IPS-20b (cell line): ENCODE measurements at regions not wholly inside any gene's neighbourhood (a gene's known extent, or its start where the extent isn't known, plus 50 kb on each side); places are given as distances from the start of the nearest gene placed in this dataset.

Experiments used
- H3K27ac ChIP-seq: one replicate; pipeline ENCODE4 v1.5.1; 2013; ENCODE audit warnings: low read length
- H3K27me3 ChIP-seq: 2 replicates; pipeline ENCODE4 v1.6.1; 2013; ENCODE audit warnings: mild to moderate bottlenecking, low read length, inconsistent platforms; ENCODE audit not compliant: insufficient read depth
- H3K36me3 ChIP-seq: 2 replicates; pipeline ENCODE4 v1.6.1; 2013; ENCODE audit warnings: low read depth, mild to moderate bottlenecking, inconsistent platforms, low read length, moderate library complexity; ENCODE audit not compliant: insufficient read depth
- H3K4me1 ChIP-seq: 2 replicates; pipeline ENCODE4 v1.6.1; 2013; ENCODE audit warnings: mild to moderate bottlenecking, control low read depth, inconsistent platforms, low read length, moderate library complexity; ENCODE audit not compliant: insufficient read depth
- H3K4me3 ChIP-seq: 2 replicates; pipeline ENCODE4 v1.5.1; 2013; ENCODE audit warnings: mild to moderate bottlenecking, low read length, inconsistent platforms
- H3K9ac ChIP-seq: 2 replicates; pipeline ENCODE4 v1.6.1; 2013; ENCODE audit warnings: low read depth, mild to moderate bottlenecking, inconsistent platforms, low read length, moderate library complexity
- H3K9me3 ChIP-seq: 2 replicates; pipeline ENCODE4 v1.6.1; 2013; ENCODE audit warnings: mild to moderate bottlenecking, low read depth, low read length, inconsistent platforms; ENCODE audit not compliant: insufficient read depth

DNA sequence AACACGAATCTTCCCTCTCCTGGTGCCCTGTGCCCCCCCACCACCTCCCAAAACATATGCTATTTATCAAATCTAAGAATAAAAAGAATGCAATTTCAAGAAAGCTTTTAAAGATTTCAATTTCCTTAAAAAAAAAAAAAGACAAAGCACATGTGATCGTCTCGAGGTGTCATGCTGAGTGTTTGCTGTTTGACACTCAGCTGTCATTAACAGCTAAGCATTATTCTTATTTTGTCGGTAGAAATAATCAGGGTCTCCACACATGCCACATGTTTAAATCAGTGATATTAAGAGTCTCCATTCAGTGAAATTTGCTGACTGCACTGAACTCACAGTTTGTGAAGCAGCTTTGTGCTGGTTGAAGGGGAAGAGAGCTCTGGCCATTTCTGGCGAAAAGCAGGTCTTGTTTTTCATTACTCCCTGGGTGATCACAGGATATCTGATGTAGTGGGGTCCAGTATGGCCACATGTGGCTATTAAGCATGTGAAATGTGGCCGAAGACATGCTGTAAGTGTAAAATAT is 281.8 kb downstream of the SATB1 start:
- Histone ChIP-seq H3K27ac (no peak overlapping the region), H3K27me3 (no peaks in the 10 kb centered on the region), H3K36me3 (no peaks in the 10 kb centered on the region), H3K9me3 (no peaks in the 10 kb centered on the region), H3K4me1 (no peaks in the 10 kb centered on the region), H3K9ac (no peak overlapping the region), H3K4me3 (no peak overlapping the region)

DNA sequence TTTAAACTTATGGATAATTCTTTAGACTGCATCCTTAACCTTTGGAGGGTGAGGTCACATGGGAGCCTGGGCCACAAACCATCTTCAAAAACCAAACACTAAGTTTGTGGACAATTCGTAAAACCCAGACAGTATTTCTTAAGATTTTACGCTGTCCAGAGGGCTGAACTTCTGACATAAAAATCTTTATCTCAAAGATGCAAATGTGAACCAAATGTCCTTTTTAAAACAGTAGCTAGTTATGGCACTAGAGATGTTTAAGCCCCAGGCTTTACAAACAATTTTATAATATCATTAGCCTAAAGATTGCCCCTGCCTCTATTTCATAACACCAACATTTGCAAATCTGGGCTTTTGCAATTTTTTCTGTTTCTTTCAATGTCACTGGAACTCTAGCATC is 287.2 kb downstream of the SATB1 start:
- no peak overlapping the region for H3K4me3 ChIP-seq
- H3K27ac ChIP-seq = no peak overlapping the region
- no peaks in the 10 kb centered on the region for H3K27me3 ChIP-seq
- H3K9ac ChIP-seq = no peak overlapping the region
- H3K36me3 ChIP-seq = no peaks in the 10 kb centered on the region
- H3K9me3 ChIP-seq = no peaks in the 10 kb centered on the region; the same call in 1 of the 2 replicates
- H3K4me1 ChIP-seq = no peaks in the 10 kb centered on the region

DNA sequence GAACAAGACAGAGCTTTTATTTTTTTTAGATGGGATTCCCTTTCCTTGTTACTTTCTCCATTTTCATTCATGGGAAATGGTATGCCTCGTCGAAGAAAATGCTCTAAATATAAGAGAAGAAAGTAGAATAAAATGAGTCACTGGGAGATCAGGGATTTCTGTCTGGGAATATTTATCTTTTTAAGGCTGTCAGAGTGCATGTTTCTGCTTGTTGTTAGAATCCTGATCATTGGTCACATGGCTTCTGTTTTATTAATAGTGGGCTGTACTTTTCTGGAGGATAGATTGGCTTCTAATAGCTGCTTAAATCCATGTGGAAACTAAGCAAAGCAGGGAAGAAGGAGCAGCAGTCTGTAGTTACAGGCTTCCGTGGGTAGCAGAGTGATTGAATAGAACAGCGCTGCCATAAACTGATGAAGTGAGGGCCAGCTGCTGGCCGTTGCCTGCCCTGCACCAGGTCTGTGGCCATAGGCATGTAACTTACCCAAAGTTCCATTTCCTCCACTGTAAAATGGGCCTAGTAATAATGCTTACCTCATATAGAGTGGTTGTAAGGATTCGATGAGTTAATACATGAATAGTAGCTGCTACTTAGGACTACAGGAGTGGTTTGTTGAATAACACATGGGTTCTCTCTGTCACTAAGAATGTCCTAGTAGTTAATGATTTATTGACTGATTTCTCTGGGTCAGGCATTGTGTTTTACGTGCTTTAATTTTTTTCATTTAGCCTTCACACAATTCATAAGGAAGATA is 289.9 kb downstream of the SATB1 start:
- H3K4me1 ChIP-seq = no peaks in the 10 kb centered on the region
- H3K4me3 ChIP-seq = no peak overlapping the region
- no peaks in the 10 kb centered on the region for H3K36me3 ChIP-seq
- H3K27ac ChIP-seq = no peak overlapping the region
- H3K9me3 ChIP-seq = no peaks in the 10 kb centered on the region; the same call in 1 of the 2 replicates
- H3K9ac ChIP-seq = no peak overlapping the region
- no peaks in the 10 kb centered on the region for H3K27me3 ChIP-seq

- Histone ChIP-seq H3K4me3 (no peak overlapping the region), H3K36me3 (no peaks in the 10 kb centered on the region), H3K9ac (no peak overlapping the region), H3K4me1 (no peaks in the 10 kb centered on the region), H3K9me3 (no peaks in the 10 kb centered on the region; the same call in 1 of the 2 replicates), H3K27me3 (no peaks in the 10 kb centered on the region), H3K27ac (no peak overlapping the region)
Observed at GRCh38 chr3:18134386-18135059, 290.6 kb downstream of the SATB1 start.

DNA sequence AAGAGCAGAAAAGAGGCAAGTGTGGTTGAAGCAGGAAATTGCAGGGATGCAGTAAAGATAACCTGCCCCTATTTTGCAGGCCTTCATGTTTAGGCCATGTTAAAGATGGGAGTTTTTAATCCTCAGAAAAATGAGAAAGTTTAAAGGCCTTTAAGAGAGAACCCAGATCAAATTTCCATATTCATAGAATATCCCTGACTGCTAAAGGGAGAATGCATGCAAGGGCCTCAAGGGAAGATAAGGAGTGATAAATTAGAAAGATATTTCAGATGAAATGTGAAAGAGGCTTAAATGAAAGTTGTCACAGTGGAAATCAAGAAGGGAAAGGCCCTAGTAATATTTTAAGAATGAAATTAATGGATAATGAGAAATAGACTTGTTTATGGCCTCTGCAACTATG is 292.1 kb downstream of the SATB1 start:
- Histone ChIP-seq H3K4me1 (no peaks in the 10 kb centered on the region), H3K36me3 (no peaks in the 10 kb centered on the region), H3K9me3 (no peaks in the 10 kb centered on the region; the same call in 1 of the 2 replicates), H3K9ac (no peak overlapping the region), H3K27me3 (no peaks in the 10 kb centered on the region), H3K27ac (no peak overlapping the region), H3K4me3 (no peak overlapping the region)

GRCh38 chr3:18127859-18128681 is 297.1 kb downstream of the SATB1 start:
- no peaks in the 10 kb centered on the region for H3K4me1 ChIP-seq

DNA sequence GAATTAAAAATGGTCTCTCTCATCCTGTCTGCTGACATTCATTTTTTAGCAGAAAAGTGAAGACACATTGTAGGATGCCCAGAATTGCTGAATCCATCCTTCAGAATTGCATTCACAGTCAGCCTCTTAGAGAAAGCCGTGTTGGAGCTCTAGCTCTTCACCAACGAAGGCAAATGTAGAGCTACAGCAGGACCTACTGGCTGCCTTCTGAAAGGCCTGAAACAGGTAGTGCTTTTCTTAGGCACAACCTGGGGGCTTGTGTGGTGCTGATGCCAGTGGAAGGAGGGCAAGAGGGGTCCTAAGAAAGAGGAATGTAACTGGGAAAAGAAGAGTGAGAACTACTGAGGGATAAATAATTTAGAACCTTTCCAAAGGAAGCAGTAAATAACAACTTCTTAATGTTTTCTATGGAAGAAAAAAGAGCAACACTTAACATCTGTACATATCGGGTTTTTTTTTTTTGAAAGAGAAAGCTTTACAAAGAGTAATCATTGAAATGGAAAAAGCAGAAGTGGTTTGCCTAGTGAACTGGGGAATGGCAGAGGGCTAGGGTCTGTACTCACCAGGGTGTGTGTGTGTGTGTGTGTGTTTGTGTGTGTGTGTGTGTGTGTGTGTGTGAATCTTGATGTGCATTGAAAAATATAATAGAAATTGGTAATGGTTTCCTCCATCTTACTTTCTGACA is 297.8 kb downstream of the SATB1 start:
- H3K4me1 ChIP-seq = no peaks in the 10 kb centered on the region
- H3K4me3 ChIP-seq = no peak overlapping the region
- no peak overlapping the region for H3K9ac ChIP-seq
- H3K27me3 ChIP-seq = no peaks in the 10 kb centered on the region
- H3K27ac ChIP-seq = no peak overlapping the region
- H3K36me3 ChIP-seq = no peaks in the 10 kb centered on the region
- H3K9me3 ChIP-seq = no peaks in the 10 kb centered on the region

More at GRCh38 chr3:18127859-18128681, 297.1 kb downstream of the SATB1 start:
- Histone ChIP-seq H3K27me3 (no peaks in the 10 kb centered on the region), H3K27ac (no peak overlapping the region), H3K36me3 (no peaks in the 10 kb centered on the region), H3K4me3 (no peak overlapping the region), H3K9ac (no peak overlapping the region), H3K9me3 (no peaks in the 10 kb centered on the region)

DNA sequence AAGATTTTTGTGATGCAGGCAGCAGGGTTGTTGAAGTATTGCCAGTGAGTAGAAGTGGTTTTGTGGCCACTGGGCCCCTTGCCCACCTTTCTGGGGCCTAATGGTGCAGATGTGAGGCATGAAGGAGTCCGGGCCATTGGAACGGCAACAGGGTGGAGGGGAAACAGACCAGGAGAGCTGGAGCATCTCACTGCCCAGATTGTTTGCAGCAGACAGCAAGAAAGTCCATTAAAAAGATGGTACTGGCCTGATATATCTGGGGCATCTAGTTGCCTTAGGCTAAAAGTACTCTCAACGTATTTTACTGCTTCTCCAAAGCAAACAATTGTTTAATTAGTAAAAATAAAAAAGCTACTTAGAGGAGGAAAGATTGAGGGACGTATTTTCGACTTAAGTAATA is 298.4 kb downstream of the SATB1 start:
- H3K27ac ChIP-seq = no peak overlapping the region
- no peaks in the 10 kb centered on the region for H3K4me1 ChIP-seq
- no peak overlapping the region for H3K9ac ChIP-seq
- H3K9me3 ChIP-seq = no peaks in the 10 kb centered on the region
- H3K4me3 ChIP-seq = no peak overlapping the region
- no peaks in the 10 kb centered on the region for H3K27me3 ChIP-seq
- no peaks in the 10 kb centered on the region for H3K36me3 ChIP-seq

DNA sequence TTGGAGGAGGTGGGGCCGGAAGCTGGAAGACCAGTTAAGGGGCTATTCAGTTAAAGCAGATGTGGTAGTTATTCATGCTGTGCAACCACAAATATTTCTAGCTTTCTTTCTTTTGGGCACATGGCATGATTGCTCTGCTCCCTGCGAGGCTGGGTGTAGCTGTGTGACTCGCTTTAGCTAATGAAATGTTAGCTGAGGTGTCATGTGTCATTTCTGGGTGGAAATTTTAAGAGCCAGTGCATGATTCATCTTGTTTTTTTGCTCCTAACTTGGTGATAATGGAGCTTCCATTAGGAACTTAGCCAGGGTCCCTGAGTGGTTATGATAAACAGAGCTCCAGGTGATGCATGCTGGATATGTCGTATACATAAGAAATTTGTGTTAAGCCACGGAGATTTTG is 300.6 kb downstream of the SATB1 start:
- H3K4me3 ChIP-seq = no peak overlapping the region
- H3K9ac ChIP-seq = no peak overlapping the region

GRCh38 chr3:18122264-18122663 is 302.9 kb downstream of the SATB1 start:
- no peaks in the 10 kb centered on the region for H3K9me3 ChIP-seq
- H3K27me3 ChIP-seq = no peaks in the 10 kb centered on the region
- H3K36me3 ChIP-seq = no peaks in the 10 kb centered on the region
- no peak overlapping the region for H3K4me3 ChIP-seq
- H3K4me1 ChIP-seq = no peaks in the 10 kb centered on the region
- H3K9ac ChIP-seq = no peak overlapping the region
- H3K27ac ChIP-seq = no peak overlapping the region

More for the DNA sequence above, 300.6 kb downstream of the SATB1 start:
- Histone ChIP-seq H3K27me3 (no peaks in the 10 kb centered on the region), H3K27ac (no peak overlapping the region), H3K4me1 (no peaks in the 10 kb centered on the region), H3K9me3 (no peaks in the 10 kb centered on the region), H3K36me3 (no peaks in the 10 kb centered on the region)

GRCh38 chr3:18121020-18121419 is 304.1 kb downstream of the SATB1 start:
- H3K4me1 ChIP-seq = no peaks in the 10 kb centered on the region
- no peak overlapping the region for H3K4me3 ChIP-seq
- H3K27me3 ChIP-seq = no peaks in the 10 kb centered on the region
- H3K27ac ChIP-seq = no peak overlapping the region
- no peak overlapping the region for H3K9ac ChIP-seq
- no peaks in the 10 kb centered on the region for H3K9me3 ChIP-seq
- no peaks in the 10 kb centered on the region for H3K36me3 ChIP-seq
